GM12878 (cell line): ENCODE measurements at regions not wholly inside any gene's neighbourhood (a gene's known extent, or its start where the extent isn't known, plus 50 kb on each side); places are given as distances from the start of the nearest gene placed in this dataset.

Experiments
- BCL11A ChIP-seq: IDR thresholded peaks from 2 replicates; pipeline ENCODE4 v1.6.1; 2011; ENCODE audit warnings: low read depth, low read length
- BMI1 ChIP-seq: fragments of 450-650 bp; IDR thresholded peaks from 2 replicates; pipeline ENCODE4 v1.6.1; 2016; ENCODE audit warnings: mild to moderate bottlenecking, moderate library complexity, borderline replicate concordance
- CREB1 ChIP-seq: IDR thresholded peaks from 2 replicates; pipeline ENCODE4 v1.6.1; 2012; ENCODE audit warnings: low read depth, mild to moderate bottlenecking, inconsistent platforms
- EED ChIP-seq: sonication (generic); IDR thresholded peaks from 2 replicates; pipeline ENCODE4 v1.6.1; 2016; ENCODE audit warnings: antibody characterized with exemption, low read depth
- MXI1 ChIP-seq: fragments of 150-350 bp; IDR thresholded peaks from 2 replicates; pipeline ENCODE4 v1.6.1; 2011; ENCODE audit warnings: low read depth, mild to moderate bottlenecking, inconsistent platforms, low read length, improper control_type of control experiment
- POLR2AphosphoS2 ChIP-seq: IDR thresholded peaks from 2 replicates; pipeline ENCODE4 v1.6.1; 2011; ENCODE audit warnings: low read depth, mild to moderate bottlenecking, low read length, improper control_type of control experiment, moderate library complexity
- POU2F2 ChIP-seq: IDR thresholded peaks from 3 replicates; pipeline ENCODE4 v1.6.1; 2011; ENCODE audit warnings: low read depth, mild to moderate bottlenecking, low read length, borderline replicate concordance
- RFX5 ChIP-seq: IDR thresholded peaks from 2 replicates; pipeline ENCODE4 v1.6.1; 2011; ENCODE audit warnings: low read depth, low read length, improper control_type of control experiment
- STAT1 ChIP-seq: fragments of 450-650 bp; conservative IDR thresholded peaks from 2 replicates; pipeline ENCODE4 v1.6.1; 2014; ENCODE audit warnings: antibody characterized with exemption, mild to moderate bottlenecking
- STAT3 ChIP-seq: IDR thresholded peaks from 2 replicates; pipeline ENCODE4 v1.6.1; 2011; ENCODE audit warnings: low read depth, low read length, improper control_type of control experiment
- TCF12 ChIP-seq: IDR thresholded peaks from 2 replicates; pipeline ENCODE4 v1.6.1; 2011; ENCODE audit warnings: low read depth, mild to moderate bottlenecking, low read length
- ZNF207 ChIP-seq: fragments of 450-650 bp; IDR thresholded peaks from 2 replicates; pipeline ENCODE4 v1.6.1; 2014; ENCODE audit warnings: antibody characterized with exemption, mild to moderate bottlenecking, borderline replicate concordance
- ZNF622 ChIP-seq: fragments of 450-650 bp; IDR thresholded peaks from 2 replicates; pipeline ENCODE4 v1.6.1; 2017; ENCODE audit warnings: mild to moderate bottlenecking, inconsistent platforms
- TF ChIP-seq, protein P1 (sequence below): fragments of 450-650 bp; IDR thresholded peaks from 2 replicates; pipeline ENCODE4 v1.6.1; 2014; ENCODE audit warnings: mild to moderate bottlenecking
- TF ChIP-seq, protein P2 (sequence below): fragments of 450-650 bp; formaldehyde crosslinking; IDR thresholded peaks from 2 replicates; pipeline ENCODE4 v1.4.0; 2020; ENCODE audit warnings: mild to moderate bottlenecking, moderate library complexity
- TF ChIP-seq, protein P3 (sequence below): fragments of 450-650 bp; IDR thresholded peaks from 2 replicates; pipeline ENCODE4 v1.6.1; 2017; ENCODE audit warnings: borderline replicate concordance
- TF ChIP-seq, protein P4 (sequence below): fragments of 450-650 bp; IDR thresholded peaks from 2 replicates; pipeline ENCODE4 v1.6.1; 2018; ENCODE audit warnings: borderline replicate concordance, mild to moderate bottlenecking; ENCODE audit not compliant: partially characterized antibody
- TF ChIP-seq, protein P5 (sequence below): fragments of 450-650 bp; formaldehyde crosslinking; IDR thresholded peaks from 2 replicates; pipeline ENCODE4 v1.5.0; 2022; ENCODE audit warnings: mild to moderate bottlenecking, missing genetic modification characterization

DNA sequence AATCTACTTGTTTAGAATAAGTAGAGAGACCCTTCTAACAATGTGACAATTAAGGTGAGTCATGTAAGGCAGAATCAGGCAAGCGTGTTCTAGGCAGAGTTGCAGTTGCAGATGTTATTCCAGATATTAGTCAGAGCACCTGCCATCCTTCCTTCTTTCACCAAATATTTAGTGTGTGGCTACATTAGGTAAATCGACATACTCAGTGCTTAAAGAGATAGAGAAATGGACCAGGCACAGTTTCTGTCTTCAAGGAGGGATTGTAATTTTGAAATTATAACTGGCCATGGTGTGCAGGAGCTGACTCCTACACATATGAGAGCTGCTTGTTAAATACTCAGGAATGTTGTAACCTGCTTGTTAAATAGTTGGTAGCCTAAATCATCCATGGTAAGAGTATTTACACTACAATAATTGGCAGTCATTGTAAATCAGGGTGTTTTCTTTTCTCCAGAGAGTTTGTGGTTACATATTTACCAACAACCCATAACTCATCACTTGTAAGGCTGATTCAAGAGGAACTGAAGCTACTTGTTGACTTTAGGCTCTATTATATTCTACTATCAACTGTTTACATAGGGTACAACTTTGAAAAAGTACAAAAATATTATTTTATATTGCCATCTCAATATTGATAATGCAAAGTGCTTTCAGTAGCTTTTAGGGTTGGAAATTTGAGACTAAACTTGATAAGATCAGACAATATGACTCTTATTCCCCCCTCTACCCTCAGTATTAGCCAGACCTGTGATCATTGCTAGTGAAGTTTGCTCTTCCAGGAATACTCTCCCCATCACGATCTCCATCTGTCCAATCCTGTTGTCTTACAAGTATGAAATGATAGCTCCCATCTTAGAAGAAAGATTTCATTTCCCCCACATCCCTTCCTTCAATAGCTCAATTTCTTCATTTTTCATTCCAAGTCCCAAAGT lies 607.1 kb downstream of the COL12A1 start (continued):
- TF ChIP-seq, protein P1, sequence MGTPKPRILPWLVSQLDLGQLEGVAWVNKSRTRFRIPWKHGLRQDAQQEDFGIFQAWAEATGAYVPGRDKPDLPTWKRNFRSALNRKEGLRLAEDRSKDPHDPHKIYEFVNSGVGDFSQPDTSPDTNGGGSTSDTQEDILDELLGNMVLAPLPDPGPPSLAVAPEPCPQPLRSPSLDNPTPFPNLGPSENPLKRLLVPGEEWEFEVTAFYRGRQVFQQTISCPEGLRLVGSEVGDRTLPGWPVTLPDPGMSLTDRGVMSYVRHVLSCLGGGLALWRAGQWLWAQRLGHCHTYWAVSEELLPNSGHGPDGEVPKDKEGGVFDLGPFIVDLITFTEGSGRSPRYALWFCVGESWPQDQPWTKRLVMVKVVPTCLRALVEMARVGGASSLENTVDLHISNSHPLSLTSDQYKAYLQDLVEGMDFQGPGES = no peak
- TF ChIP-seq BMI1 = peak; percentile 82
- no peak for TF ChIP-seq STAT1
- no peak for TF ChIP-seq ZNF622
- TF ChIP-seq TCF12 = peak; percentile 99
- TF ChIP-seq RFX5 = no peak
- TF ChIP-seq, protein P2, sequence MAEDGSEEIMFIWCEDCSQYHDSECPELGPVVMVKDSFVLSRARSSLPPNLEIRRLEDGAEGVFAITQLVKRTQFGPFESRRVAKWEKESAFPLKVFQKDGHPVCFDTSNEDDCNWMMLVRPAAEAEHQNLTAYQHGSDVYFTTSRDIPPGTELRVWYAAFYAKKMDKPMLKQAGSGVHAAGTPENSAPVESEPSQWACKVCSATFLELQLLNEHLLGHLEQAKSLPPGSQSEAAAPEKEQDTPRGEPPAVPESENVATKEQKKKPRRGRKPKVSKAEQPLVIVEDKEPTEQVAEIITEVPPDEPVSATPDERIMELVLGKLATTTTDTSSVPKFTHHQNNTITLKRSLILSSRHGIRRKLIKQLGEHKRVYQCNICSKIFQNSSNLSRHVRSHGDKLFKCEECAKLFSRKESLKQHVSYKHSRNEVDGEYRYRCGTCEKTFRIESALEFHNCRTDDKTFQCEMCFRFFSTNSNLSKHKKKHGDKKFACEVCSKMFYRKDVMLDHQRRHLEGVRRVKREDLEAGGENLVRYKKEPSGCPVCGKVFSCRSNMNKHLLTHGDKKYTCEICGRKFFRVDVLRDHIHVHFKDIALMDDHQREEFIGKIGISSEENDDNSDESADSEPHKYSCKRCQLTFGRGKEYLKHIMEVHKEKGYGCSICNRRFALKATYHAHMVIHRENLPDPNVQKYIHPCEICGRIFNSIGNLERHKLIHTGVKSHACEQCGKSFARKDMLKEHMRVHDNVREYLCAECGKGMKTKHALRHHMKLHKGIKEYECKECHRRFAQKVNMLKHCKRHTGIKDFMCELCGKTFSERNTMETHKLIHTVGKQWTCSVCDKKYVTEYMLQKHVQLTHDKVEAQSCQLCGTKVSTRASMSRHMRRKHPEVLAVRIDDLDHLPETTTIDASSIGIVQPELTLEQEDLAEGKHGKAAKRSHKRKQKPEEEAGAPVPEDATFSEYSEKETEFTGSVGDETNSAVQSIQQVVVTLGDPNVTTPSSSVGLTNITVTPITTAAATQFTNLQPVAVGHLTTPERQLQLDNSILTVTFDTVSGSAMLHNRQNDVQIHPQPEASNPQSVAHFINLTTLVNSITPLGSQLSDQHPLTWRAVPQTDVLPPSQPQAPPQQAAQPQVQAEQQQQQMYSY = no peak
- peak; percentile 57 for TF ChIP-seq CREB1
- TF ChIP-seq POU2F2 = peak; percentile 78; the same call in 1 of the 3 replicates
- TF ChIP-seq, protein P3, sequence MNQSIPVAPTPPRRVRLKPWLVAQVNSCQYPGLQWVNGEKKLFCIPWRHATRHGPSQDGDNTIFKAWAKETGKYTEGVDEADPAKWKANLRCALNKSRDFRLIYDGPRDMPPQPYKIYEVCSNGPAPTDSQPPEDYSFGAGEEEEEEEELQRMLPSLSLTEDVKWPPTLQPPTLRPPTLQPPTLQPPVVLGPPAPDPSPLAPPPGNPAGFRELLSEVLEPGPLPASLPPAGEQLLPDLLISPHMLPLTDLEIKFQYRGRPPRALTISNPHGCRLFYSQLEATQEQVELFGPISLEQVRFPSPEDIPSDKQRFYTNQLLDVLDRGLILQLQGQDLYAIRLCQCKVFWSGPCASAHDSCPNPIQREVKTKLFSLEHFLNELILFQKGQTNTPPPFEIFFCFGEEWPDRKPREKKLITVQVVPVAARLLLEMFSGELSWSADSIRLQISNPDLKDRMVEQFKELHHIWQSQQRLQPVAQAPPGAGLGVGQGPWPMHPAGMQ = no peak
- peak; percentile 88 for TF ChIP-seq EED
- TF ChIP-seq STAT3 = no peak
- no peak for TF ChIP-seq MXI1
- TF ChIP-seq, protein P4, sequence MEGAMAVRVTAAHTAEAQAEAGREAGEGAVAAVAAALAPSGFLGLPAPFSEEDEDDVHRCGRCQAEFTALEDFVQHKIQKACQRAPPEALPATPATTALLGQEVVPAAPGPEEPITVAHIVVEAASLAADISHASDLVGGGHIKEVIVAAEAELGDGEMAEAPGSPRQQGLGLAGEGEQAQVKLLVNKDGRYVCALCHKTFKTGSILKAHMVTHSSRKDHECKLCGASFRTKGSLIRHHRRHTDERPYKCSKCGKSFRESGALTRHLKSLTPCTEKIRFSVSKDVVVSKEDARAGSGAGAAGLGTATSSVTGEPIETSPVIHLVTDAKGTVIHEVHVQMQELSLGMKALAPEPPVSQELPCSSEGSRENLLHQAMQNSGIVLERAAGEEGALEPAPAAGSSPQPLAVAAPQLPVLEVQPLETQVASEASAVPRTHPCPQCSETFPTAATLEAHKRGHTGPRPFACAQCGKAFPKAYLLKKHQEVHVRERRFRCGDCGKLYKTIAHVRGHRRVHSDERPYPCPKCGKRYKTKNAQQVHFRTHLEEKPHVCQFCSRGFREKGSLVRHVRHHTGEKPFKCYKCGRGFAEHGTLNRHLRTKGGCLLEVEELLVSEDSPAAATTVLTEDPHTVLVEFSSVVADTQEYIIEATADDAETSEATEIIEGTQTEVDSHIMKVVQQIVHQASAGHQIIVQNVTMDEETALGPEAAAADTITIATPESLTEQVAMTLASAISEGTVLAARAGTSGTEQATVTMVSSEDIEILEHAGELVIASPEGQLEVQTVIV = no peak
- no peak for TF ChIP-seq ZNF207
- peak; percentile 97 for TF ChIP-seq BCL11A
- TF ChIP-seq POLR2AphosphoS2 = no peak
- TF ChIP-seq, protein P5, sequence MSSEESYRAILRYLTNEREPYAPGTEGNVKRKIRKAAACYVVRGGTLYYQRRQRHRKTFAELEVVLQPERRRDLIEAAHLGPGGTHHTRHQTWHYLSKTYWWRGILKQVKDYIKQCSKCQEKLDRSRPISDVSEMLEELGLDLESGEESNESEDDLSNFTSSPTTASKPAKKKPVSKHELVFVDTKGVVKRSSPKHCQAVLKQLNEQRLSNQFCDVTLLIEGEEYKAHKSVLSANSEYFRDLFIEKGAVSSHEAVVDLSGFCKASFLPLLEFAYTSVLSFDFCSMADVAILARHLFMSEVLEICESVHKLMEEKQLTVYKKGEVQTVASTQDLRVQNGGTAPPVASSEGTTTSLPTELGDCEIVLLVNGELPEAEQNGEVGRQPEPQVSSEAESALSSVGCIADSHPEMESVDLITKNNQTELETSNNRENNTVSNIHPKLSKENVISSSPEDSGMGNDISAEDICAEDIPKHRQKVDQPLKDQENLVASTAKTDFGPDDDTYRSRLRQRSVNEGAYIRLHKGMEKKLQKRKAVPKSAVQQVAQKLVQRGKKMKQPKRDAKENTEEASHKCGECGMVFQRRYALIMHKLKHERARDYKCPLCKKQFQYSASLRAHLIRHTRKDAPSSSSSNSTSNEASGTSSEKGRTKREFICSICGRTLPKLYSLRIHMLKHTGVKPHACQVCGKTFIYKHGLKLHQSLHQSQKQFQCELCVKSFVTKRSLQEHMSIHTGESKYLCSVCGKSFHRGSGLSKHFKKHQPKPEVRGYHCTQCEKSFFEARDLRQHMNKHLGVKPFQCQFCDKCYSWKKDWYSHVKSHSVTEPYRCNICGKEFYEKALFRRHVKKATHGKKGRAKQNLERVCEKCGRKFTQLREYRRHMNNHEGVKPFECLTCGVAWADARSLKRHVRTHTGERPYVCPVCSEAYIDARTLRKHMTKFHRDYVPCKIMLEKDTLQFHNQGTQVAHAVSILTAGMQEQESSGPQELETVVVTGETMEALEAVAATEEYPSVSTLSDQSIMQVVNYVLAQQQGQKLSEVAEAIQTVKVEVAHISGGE (CRISPR knock-in tag) = no peak
